ENCODE measurements at regions not wholly inside any gene's neighbourhood (a gene's known extent, or its start where the extent isn't known, plus 50 kb on each side); places are given as distances from the start of the nearest gene placed in this dataset.

DNA sequence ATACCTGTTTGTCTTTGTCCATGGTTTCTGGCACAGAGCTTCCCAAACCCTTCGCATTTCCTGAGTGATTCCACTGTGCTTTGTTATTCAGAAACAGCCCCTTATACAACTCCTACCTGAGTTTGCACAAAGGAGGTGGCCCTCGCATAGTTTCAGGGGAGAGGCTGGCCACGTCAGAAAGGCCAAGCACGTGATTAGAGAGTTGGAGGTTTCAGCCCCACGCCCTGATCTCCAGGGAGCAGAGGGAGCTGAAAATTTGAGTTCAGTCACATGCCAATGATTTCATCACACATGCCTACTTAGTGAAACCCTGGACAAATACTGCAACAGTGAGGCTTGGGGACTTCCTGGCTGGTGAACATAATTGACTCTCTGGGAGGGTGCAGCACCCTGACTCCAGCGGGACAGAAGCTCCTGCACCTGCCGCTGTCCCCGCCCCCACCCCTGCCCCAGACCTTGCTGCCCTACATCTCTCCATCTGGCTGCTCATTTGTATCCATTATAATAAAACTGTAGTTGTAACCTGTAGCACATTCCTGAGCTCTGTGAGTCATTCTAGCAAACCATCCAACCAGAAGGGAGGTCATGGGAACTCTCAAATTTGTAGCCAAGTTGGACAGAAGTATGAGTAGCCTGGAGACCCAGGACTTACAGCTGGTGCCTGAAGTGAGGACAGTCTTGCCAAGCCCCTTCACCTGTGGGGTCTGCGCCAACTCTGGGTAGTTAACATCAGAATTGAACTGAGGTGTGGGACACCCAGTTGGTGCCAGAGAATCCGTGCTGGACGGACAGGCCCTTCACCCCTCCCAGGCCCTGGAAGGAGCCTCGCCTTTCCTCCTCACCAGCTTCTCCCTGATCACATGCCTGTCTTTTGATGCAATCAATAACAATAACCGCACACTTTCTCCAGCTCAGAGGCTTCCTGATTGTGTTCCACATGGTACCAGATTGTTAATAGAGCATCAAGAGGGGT lies 224.3 kb downstream of the ANAPC1 start:
- H3K36me3 Mint-ChIP-seq (ENCODE audit: low read depth), result no peaks in the 10 kb centered on the region
- H3K27me3 Mint-ChIP-seq, result peaks cover 1% of the 10 kb centered on the region
- peak overlapping the region; percentile 82 for H3K27ac Mint-ChIP-seq
- intact Hi-C loops (cut with micrococcal nuclease), result no loop called here
- peaks cover 59% of the 10 kb centered on the region for H3K4me1 Mint-ChIP-seq (ENCODE audit: low read depth)
- no peak overlapping the region for H3K4me3 Mint-ChIP-seq
- H3K9me3 Mint-ChIP-seq, result no peaks in the 10 kb centered on the region

DNA sequence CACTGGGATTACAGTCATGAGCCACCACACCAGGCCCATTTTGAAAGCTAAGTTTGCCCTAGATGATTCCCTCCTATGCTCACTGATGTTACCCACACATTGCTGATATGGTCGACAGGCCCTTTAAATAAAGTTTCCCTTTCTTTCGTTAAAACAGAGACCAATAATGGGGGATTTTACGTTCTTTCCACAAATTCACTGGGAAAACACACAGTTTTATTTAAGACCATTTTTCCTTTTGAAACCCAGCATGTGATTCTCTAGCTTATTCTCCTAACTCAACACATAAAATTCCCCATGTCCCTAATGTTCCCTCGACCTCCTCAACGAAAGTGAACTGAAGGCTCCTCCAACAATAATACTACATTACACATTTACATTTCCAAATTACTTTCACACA lies 223.2 kb downstream of the ANAPC1 start:
- no peak overlapping the region for H3K4me3 Mint-ChIP-seq
- peaks cover 59% of the 10 kb centered on the region for H3K4me1 Mint-ChIP-seq (ENCODE audit: low read depth)
- intact Hi-C loops (cut with micrococcal nuclease), result no loop called here
- H3K9me3 Mint-ChIP-seq, result no peaks in the 10 kb centered on the region
- H3K27ac Mint-ChIP-seq, result peak overlapping the region; percentile 17
- no peaks in the 10 kb centered on the region for H3K36me3 Mint-ChIP-seq (ENCODE audit: low read depth)
- peaks cover 1% of the 10 kb centered on the region for H3K27me3 Mint-ChIP-seq

DNA sequence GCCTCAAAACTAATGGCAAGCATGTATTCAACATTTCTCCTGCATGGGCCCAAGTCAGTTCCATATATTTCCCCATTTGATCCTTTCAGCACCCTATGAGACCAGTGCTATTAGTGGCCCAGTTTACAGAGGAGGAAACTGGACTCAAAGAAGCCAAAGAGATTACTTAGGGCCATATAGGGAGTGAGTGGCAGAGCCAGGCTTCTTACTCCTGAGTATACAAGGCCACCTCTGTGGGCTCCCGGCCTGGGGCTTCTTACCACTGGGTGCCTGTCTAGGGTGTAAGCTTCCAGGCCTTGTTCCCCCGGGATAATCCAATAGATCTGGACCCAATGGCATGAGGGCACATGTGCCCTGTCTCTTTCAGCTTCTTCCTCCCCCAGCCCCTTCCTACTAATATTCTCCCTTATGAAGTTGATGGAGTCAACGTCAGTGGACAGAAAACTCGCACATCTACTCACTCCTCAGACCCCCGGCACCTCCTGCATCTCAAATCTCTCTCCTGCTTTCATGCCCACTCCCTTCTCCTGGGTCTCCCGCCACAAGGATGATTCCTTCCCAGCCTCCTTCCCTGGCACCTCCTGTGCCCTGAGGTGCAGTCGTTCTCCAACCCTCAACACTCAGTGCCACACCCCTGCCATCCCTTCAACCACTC lies 222.6 kb downstream of the ANAPC1 start:
- Mint-ChIP-seq H3K9me3 (no peaks in the 10 kb centered on the region), H3K36me3 (ENCODE audit: low read depth) (no peaks in the 10 kb centered on the region), H3K27me3 (peaks cover 1% of the 10 kb centered on the region), H3K4me3 (no peak overlapping the region), H3K27ac (peak overlapping the region; percentile 17), H3K4me1 (ENCODE audit: low read depth) (peaks cover 55% of the 10 kb centered on the region)
- intact Hi-C loops (cut with micrococcal nuclease), result no loop called here

DNA sequence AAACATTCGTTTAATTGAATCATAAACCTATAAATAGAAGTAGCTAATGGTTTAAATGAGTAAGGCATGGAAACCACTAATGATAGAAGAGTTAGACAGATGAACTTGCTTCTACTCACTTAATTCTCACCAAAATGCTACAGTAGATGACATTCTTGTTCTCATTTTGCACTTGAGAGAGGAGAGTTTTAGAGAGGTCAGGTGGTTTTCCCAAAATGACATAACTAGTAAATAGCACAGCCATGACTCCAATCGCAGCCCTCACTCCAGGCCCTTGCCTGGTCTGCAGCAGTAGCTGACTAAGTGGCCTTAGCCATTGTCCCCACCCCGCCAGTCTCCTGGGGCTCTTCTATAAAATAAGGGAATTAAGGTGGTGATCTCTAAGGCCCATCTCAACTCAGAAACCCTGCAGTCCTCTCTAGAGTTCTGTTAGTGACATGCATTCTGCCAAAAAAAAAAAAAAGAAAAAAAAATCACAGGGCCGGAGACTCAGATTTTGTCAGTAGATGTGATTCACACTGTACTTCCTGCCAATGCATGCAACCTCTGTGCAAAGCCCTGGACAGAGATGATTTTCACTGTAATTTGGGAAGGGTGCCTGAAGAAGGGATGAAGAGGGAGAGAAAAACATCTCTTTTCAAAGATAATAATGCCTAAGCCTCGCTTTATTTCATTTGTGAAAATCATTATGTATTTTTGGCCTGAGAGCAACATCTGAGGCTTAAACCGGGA lies 221.8 kb downstream of the ANAPC1 start:
- no peaks in the 10 kb centered on the region for H3K9me3 Mint-ChIP-seq
- H3K36me3 Mint-ChIP-seq (ENCODE audit: low read depth), result no peaks in the 10 kb centered on the region
- H3K27ac Mint-ChIP-seq, result peak overlapping the region; percentile 17
- intact Hi-C loops (cut with micrococcal nuclease), result no loop called here
- H3K4me3 Mint-ChIP-seq, result no peak overlapping the region
- H3K27me3 Mint-ChIP-seq, result peaks cover 1% of the 10 kb centered on the region
- H3K4me1 Mint-ChIP-seq (ENCODE audit: low read depth), result peaks cover 48% of the 10 kb centered on the region

DNA sequence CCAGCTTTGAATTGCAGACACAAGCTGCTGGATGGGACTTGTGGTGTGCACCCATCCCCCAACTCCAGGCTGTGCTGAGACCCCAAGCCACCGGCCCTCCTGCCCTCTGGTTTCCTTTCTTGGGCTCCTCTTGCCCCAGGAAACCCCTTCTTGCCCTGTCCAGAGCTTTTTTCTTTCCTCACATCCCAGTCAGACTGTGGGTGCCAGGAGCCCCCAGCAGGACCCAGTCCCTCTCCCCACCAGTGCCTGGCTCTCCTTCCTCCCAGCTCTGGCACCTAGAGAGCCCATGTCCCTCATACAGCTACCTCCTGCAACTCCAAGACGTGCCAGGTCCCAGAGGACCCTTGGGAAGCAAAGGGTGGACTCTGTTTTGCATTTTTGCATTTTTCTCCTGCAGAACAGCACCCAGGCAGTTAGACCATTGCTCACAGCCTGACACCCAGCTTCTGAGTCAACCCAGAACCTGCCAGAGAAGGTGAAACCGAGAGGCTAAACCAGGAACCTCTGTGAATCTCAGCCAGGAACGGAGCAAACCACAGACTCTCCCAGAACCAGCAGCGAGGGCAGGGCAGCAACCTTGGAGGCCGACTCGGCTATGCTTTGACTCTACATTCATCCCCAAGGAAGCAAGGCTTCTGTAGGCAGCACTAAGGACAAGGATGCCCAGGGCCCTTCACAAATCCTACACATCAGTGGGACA lies 221.1 kb downstream of the ANAPC1 start:
- Mint-ChIP-seq H3K4me3 (no peak overlapping the region), H3K9me3 (no peaks in the 10 kb centered on the region), H3K36me3 (ENCODE audit: low read depth) (no peaks in the 10 kb centered on the region), H3K4me1 (ENCODE audit: low read depth) (peaks cover 52% of the 10 kb centered on the region), H3K27me3 (peaks cover 1% of the 10 kb centered on the region), H3K27ac (peak overlapping the region; percentile 8)
- intact Hi-C loops (cut with micrococcal nuclease), result no loop called here

DNA sequence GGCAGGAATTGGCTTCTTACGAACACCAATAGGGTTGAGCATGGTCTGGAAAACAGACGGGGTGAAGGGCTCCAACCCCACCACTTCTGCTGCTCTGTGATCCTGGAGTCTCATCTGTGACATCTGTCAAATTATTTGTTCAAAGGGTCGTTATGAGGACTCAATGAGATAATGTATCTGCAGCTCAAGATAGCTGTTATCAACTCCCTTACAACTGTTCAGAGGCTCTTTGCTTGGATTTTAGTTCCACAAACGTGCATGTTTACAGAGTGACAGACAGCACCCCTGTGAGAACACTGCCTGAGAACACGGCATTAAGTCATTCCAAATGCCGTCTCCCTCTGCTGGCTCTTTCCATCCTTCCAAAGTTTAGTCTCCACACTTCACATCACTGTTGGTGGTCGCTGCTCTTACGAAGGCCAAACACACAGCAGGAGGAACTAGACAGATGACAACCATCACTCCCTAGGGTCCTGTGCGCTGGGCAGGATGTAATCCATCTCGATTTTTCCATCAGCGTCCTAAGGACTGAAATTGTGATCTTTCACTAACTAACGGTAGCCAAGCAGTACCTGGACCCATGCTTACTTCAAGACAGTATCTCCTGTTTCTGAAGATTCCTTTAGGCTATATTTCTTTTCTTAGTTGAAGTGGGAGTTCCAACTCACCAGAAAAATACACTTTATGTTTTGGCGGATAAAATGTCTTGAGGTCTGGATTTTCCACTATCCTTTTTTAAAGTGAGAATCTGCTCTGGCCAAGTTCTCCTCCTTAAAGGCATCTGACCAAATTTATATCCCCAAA lies 220.3 kb downstream of the ANAPC1 start:
- Mint-ChIP-seq H3K36me3 (ENCODE audit: low read depth) (no peaks in the 10 kb centered on the region), H3K4me3 (no peak overlapping the region), H3K9me3 (no peaks in the 10 kb centered on the region), H3K4me1 (ENCODE audit: low read depth) (peaks cover 58% of the 10 kb centered on the region), H3K27ac (no peak overlapping the region), H3K27me3 (peaks cover 1% of the 10 kb centered on the region)
- intact Hi-C loops (cut with micrococcal nuclease), result no loop called here

DNA sequence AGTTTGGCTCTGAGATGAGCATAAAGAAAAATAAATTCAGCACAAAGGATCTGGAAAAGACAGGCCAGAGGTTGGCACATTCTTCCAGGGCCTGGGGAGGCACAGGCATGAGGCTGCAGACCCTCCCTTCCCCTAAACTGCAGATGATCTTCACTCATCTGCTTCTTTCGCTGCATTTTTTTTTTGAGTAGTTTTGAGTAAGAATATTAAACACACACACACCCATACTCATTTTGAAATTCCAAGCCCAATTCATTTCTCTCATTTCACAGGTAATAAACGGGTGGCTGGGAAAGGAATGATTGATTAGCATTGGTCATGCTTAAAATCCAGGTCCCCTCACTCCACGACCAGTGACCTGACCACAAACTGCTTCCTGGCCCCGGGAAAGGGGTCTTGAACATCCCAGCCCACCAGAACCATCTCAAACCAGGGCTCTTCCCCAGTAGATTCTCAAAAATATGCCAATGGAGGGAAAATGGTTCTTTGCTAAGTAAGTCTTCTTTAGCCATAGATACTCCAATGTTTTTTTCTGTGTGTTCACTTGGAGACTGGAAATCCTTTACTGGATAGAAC lies 219.6 kb downstream of the ANAPC1 start:
- Mint-ChIP-seq H3K27me3 (peaks cover 1% of the 10 kb centered on the region), H3K4me1 (ENCODE audit: low read depth) (peaks cover 55% of the 10 kb centered on the region), H3K9me3 (no peaks in the 10 kb centered on the region), H3K27ac (no peak overlapping the region), H3K4me3 (no peak overlapping the region), H3K36me3 (ENCODE audit: low read depth) (no peaks in the 10 kb centered on the region)
- intact Hi-C loops (cut with micrococcal nuclease), result no loop called here

DNA sequence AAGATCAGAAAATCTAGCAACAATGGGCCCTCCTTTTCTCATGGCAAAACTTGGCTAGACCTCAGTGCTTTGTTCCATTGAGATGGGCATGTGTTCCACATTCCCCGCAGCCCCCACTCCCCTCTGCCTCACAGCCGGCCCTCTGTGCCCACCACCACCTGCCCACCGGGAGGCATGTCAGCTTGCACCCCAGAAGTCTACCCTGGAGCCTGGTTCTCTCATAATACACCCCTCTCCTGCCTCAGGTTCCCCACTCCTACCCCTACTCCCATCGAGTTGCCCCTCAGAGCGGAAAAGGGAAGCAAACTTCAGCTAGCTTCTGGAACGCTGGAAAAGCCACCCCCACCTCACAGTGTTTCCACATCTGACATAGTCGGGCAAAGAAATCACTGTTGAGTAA lies 219.0 kb downstream of the ANAPC1 start:
- Mint-ChIP-seq H3K27ac (no peak overlapping the region), H3K27me3 (peaks cover 1% of the 10 kb centered on the region), H3K4me1 (ENCODE audit: low read depth) (peaks cover 52% of the 10 kb centered on the region), H3K36me3 (ENCODE audit: low read depth) (no peaks in the 10 kb centered on the region), H3K4me3 (no peak overlapping the region), H3K9me3 (no peaks in the 10 kb centered on the region)
- intact Hi-C loops (cut with micrococcal nuclease), result no loop called here

DNA sequence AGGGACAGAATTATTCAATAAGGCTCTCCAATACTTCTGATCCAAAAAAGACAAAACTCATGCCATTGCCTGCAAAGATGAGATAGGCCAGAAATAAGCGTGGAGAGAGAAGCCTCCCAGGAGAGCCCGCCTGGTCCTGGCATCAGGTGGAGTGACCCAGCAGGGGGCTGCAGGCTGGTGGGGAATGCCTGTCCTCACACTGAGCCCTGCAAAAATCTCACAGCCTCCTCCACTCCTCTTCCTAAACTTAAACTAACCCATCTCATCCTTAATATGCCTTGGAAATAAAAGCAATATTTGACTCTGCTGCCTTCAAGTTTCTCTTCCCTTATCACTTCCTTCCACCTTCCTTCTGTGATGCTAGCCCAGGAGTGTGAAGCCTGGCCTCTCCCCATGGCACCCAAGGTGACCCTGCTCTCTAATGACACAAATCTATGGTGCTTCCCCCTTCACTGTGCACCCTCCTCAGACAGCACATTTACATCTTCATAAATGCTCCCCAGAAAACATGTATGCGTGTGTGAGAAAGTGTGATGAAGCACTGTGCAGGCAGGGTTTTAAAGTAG lies 218.4 kb downstream of the ANAPC1 start:
- H3K9me3 Mint-ChIP-seq, result no peaks in the 10 kb centered on the region
- H3K27me3 Mint-ChIP-seq, result peaks cover 1% of the 10 kb centered on the region
- no peak overlapping the region for H3K27ac Mint-ChIP-seq
- H3K36me3 Mint-ChIP-seq (ENCODE audit: low read depth), result no peaks in the 10 kb centered on the region
- no peak overlapping the region for H3K4me3 Mint-ChIP-seq
- H3K4me1 Mint-ChIP-seq (ENCODE audit: low read depth), result peaks cover 52% of the 10 kb centered on the region
- intact Hi-C loops (cut with micrococcal nuclease), result no loop called here

DNA sequence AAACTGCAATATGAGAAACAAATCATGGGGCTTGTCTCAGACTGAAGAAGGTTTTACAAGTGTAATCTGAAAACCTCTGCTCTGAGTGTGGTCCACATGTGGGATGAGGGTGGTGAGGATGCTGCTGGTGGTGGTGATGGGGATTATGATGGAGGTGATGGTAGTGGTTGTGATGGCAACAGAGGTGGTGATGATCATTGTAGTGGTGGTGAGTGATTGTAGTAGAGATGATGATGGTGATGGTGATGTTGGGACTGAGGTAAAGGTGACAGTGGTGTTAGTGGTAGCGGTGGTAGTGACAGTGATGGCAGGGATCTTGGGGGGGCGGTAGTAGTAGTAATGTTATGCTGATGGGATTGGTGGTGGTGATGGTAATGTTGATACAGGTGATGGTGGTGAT lies 217.8 kb downstream of the ANAPC1 start:
- no peak overlapping the region for H3K27ac Mint-ChIP-seq
- no peak overlapping the region for H3K4me3 Mint-ChIP-seq
- H3K27me3 Mint-ChIP-seq, result peaks cover 1% of the 10 kb centered on the region
- no peaks in the 10 kb centered on the region for H3K36me3 Mint-ChIP-seq (ENCODE audit: low read depth)
- intact Hi-C loops (cut with micrococcal nuclease), result no loop called here
- peaks cover 52% of the 10 kb centered on the region for H3K4me1 Mint-ChIP-seq (ENCODE audit: low read depth)
- no peaks in the 10 kb centered on the region for H3K9me3 Mint-ChIP-seq

DNA sequence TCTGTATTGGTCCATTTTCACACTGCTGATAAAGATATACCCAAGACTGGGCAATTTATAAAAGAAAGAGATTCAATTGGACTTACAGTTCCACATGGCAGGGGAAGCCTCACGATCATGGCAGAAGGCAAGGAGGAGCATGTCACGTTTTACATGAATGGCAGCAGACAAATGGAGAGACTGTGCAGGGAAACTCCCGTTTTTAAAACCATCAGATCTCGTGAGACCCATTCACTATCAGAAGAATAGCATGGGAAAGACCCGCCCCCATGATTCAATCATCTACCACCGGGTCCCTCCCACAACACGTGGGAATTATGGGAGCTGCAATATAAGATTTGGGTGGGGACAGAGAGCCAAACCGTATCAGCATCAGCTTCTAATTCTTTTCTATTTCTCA lies 217.0 kb downstream of the ANAPC1 start:
- H3K27me3 Mint-ChIP-seq, result peaks cover 1% of the 10 kb centered on the region
- H3K27ac Mint-ChIP-seq, result no peak overlapping the region
- no peaks in the 10 kb centered on the region for H3K36me3 Mint-ChIP-seq (ENCODE audit: low read depth)
- H3K4me3 Mint-ChIP-seq, result no peak overlapping the region
- peaks cover 52% of the 10 kb centered on the region for H3K4me1 Mint-ChIP-seq (ENCODE audit: low read depth)
- intact Hi-C loops (cut with micrococcal nuclease), result loop anchor here (1.0 kb wide), 1 partner anchor 9 kb away; no protein-coding TSS in a partner anchor
- no peaks in the 10 kb centered on the region for H3K9me3 Mint-ChIP-seq

DNA sequence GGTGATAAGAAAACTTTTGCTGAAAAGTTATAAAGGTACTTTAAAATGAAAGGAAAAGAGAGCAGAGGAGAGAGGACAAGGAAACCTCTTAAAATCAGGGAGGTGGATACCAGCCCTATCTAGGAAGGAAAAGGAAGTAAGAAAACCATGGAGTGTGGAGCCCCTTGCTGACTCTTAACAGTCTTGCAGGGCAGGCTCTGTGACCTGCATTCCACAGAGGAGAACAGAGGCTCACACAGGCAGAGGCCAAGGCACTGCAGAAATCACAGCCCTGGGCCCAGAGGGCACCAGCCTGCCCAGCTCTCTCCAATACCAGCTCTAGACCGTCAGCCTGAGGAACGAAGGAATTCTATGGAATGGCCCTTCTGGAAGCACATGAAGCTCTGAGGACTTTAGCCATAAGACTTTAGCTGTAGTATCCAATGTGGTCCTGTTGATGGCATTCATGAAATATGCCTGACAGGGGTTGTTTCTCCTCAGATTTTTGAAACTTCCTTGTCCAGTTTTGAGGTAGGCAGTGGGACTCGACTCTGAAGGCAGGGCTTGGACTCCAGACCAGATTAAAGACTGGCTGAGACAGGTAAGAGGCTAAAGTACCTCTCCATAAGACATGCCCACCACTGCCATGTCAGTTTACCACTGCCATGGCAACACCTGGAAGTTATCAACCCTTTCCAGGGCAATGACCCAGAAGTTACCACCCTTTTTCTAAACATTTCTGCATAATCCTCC lies 216.3 kb downstream of the ANAPC1 start:
- no peak overlapping the region for H3K4me3 Mint-ChIP-seq
- H3K27me3 Mint-ChIP-seq, result peaks cover 1% of the 10 kb centered on the region
- H3K4me1 Mint-ChIP-seq (ENCODE audit: low read depth), result peaks cover 47% of the 10 kb centered on the region

More for the DNA sequence above, 216.3 kb downstream of the ANAPC1 start:
- peak overlapping the region; percentile 30 for H3K27ac Mint-ChIP-seq
- no peaks in the 10 kb centered on the region for H3K36me3 Mint-ChIP-seq (ENCODE audit: low read depth)
- no peaks in the 10 kb centered on the region for H3K9me3 Mint-ChIP-seq
- intact Hi-C loops (cut with micrococcal nuclease), result loop anchor here (1.0 kb wide), 1 partner anchor 9 kb away; no protein-coding TSS in a partner anchor
